ENCODE measurements at regions not wholly inside any gene's neighbourhood (a gene's known extent, or its start where the extent isn't known, plus 50 kb on each side); places are given as distances from the start of the nearest gene placed in this dataset.
A peak's percentile ranks its signal among the peaks of the same experiment; 100 is the strongest.

GRCh38 chr6:6784514-6785162 lies 196.1 kb downstream of the LY86 start:
- no peak for DNase-seq (ENCODE audit: low spot score)
- Histone ChIP-seq H3K36me3 (no peaks in the 10 kb centered on the region), H3K9me3 (no peaks in the 10 kb centered on the region), H3K27me3 (no peaks in the 10 kb centered on the region), H3K4me3 (no peak overlapping the region), H3K4me1 (peaks cover 0 to 12% of the 10 kb centered on the region in 2 donors), H3K27ac (no peak overlapping the region)
- TF ChIP-seq CTCF (IDR thresholded peaks at IDR 0.05), result no peak

- no peak for DNase-seq (ENCODE audit: low spot score)
- Histone ChIP-seq H3K36me3 (no peaks in the 10 kb centered on the region), H3K27ac (no peak overlapping the region), H3K9me3 (no peaks in the 10 kb centered on the region), H3K4me3 (no peak overlapping the region), H3K4me1 (peaks cover 0 to 12% of the 10 kb centered on the region in 2 donors), H3K27me3 (no peaks in the 10 kb centered on the region)
- no peak for TF ChIP-seq CTCF (IDR thresholded peaks at IDR 0.05)
Observed at GRCh38 chr6:6785163-6785521, 196.6 kb downstream of the LY86 start.

GRCh38 chr6:6788394-6789032 lies 200.0 kb downstream of the LY86 start:
- no peaks in the 10 kb centered on the region for H3K27me3 ChIP-seq
- no peaks in the 10 kb centered on the region for H3K4me1 ChIP-seq
- no peak overlapping the region for H3K27ac ChIP-seq
- no peak overlapping the region for H3K4me3 ChIP-seq
- DNase-seq (ENCODE audit: low spot score), result no peak
- peak in 1 of 2 donors; percentile 41 for TF ChIP-seq CTCF (IDR thresholded peaks at IDR 0.05)
- no peaks in the 10 kb centered on the region for H3K9me3 ChIP-seq
- no peaks in the 10 kb centered on the region for H3K36me3 ChIP-seq

- no peak overlapping the region for H3K4me3 ChIP-seq
- no peaks in the 10 kb centered on the region for H3K36me3 ChIP-seq
- DNase-seq (ENCODE audit: low spot score), result no peak
- no peak for TF ChIP-seq CTCF (IDR thresholded peaks at IDR 0.05)
- no peaks in the 10 kb centered on the region for H3K4me1 ChIP-seq
- H3K27ac ChIP-seq, result no peak overlapping the region
- no peaks in the 10 kb centered on the region for H3K27me3 ChIP-seq
- H3K9me3 ChIP-seq, result no peaks in the 10 kb centered on the region
Observed at GRCh38 chr6:6790393-6790792, 201.9 kb downstream of the LY86 start.

GRCh38 chr6:6790891-6791290 lies 202.4 kb downstream of the LY86 start:
- no peaks in the 10 kb centered on the region for H3K27me3 ChIP-seq
- H3K4me3 ChIP-seq, result no peak overlapping the region
- no peak for TF ChIP-seq CTCF (IDR thresholded peaks at IDR 0.05)
- H3K4me1 ChIP-seq, result no peaks in the 10 kb centered on the region
- no peak for DNase-seq (ENCODE audit: low spot score)
- no peaks in the 10 kb centered on the region for H3K36me3 ChIP-seq
- no peaks in the 10 kb centered on the region for H3K9me3 ChIP-seq
- no peak overlapping the region for H3K27ac ChIP-seq

Data from right atrium auricular region (tissue), 2 donors.